ENCODE measurements at regions not wholly inside any gene's neighbourhood (a gene's known extent, or its start where the extent isn't known, plus 50 kb on each side); places are given as distances from the start of the nearest gene placed in this dataset.

- TF ChIP-seq CTCF (IDR thresholded peaks at IDR 0.05) (no peak), POLR2A (IDR thresholded peaks at IDR 0.05) (no peak)
These were observed 90.0 kb upstream of the NYAP2 start for GRCh38 chr2:225309516-225309915.

Measured in testis (tissue), 2 donors.